Loucy (cell line): ENCODE measurements at regions not wholly inside any gene's neighbourhood (a gene's known extent, or its start where the extent isn't known, plus 50 kb on each side); places are given as distances from the start of the nearest gene placed in this dataset.

ENCODE experiments used
- EZH2phosphoT487 ChIP-seq: fragments of 200-600 bp; IDR thresholded peaks from 2 replicates; pipeline ENCODE4 v1.6.1; 2018; ENCODE audit warnings: antibody characterized with exemption, mild to moderate bottlenecking, moderate library complexity, borderline replicate concordance
- TF ChIP-seq, protein P1 (sequence below): fragments of 200-600 bp; sonication (generic); conservative IDR thresholded peaks from 2 replicates; pipeline ENCODE4 v1.5.1; 2014; ENCODE audit warnings: mild to moderate bottlenecking, antibody characterized with exemption, low read length

DNA sequence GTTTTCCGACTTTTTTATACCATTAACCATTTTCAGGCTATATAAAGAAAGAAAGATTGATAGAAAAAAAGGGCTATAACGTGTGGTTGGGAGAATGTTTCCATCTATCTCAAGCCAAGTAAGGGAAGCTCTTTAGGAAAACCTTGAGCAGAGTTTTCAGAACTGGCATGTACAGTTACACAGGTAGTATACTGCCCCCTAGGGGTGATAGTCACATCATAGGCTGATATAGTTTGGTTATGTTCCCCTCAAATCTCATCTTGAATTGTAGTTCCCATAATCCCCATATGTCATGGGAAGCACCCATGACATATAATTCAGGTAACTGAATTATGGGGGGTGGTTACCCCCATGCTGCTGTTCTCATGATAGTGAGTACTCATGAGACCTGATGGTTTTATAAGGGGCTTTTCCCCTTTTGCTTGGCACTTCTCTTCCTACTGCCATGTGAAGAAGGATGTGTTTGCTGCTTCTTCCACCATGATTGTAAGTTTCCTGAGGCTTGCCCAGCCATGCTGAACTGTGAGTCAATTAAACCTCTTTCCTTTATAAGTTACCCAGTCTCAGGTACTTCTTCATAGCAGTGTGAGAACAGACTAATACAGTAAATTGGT, 186.8 kb downstream of the TMA16 start:
- TF ChIP-seq, protein P1, sequence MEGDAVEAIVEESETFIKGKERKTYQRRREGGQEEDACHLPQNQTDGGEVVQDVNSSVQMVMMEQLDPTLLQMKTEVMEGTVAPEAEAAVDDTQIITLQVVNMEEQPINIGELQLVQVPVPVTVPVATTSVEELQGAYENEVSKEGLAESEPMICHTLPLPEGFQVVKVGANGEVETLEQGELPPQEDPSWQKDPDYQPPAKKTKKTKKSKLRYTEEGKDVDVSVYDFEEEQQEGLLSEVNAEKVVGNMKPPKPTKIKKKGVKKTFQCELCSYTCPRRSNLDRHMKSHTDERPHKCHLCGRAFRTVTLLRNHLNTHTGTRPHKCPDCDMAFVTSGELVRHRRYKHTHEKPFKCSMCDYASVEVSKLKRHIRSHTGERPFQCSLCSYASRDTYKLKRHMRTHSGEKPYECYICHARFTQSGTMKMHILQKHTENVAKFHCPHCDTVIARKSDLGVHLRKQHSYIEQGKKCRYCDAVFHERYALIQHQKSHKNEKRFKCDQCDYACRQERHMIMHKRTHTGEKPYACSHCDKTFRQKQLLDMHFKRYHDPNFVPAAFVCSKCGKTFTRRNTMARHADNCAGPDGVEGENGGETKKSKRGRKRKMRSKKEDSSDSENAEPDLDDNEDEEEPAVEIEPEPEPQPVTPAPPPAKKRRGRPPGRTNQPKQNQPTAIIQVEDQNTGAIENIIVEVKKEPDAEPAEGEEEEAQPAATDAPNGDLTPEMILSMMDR: peak; percentile 72
- no peak for TF ChIP-seq EZH2phosphoT487
